ENCODE measurements at regions not wholly inside any gene's neighbourhood (a gene's known extent, or its start where the extent isn't known, plus 50 kb on each side); places are given as distances from the start of the nearest gene placed in this dataset.

GRCh38 chr4:61027939-61028338, 172.2 kb upstream of the ADGRL3 start:
- TF ChIP-seq POLR2A (IDR thresholded peaks at IDR 0.05): no peak
- TF ChIP-seq, protein P1, sequence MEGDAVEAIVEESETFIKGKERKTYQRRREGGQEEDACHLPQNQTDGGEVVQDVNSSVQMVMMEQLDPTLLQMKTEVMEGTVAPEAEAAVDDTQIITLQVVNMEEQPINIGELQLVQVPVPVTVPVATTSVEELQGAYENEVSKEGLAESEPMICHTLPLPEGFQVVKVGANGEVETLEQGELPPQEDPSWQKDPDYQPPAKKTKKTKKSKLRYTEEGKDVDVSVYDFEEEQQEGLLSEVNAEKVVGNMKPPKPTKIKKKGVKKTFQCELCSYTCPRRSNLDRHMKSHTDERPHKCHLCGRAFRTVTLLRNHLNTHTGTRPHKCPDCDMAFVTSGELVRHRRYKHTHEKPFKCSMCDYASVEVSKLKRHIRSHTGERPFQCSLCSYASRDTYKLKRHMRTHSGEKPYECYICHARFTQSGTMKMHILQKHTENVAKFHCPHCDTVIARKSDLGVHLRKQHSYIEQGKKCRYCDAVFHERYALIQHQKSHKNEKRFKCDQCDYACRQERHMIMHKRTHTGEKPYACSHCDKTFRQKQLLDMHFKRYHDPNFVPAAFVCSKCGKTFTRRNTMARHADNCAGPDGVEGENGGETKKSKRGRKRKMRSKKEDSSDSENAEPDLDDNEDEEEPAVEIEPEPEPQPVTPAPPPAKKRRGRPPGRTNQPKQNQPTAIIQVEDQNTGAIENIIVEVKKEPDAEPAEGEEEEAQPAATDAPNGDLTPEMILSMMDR (IDR thresholded peaks at IDR 0.05): no peak
- Histone ChIP-seq H3K27me3 (no peaks in the 10 kb centered on the region), H3K9me3 (peaks cover 0 to 5% (median 0%) of the 10 kb centered on the region in 12 donors), H3K4me3 (no peak overlapping the region), H3K36me3 (no peaks in the 10 kb centered on the region), H3K27ac (no peak overlapping the region), H3K4me1 (no peaks in the 10 kb centered on the region)
- ATAC-seq (no peak), DNase-seq (no peak)
- intact Hi-C loops (cut with DNase I): no loop called here

- WGBS, 4 donors: 83 to 89% (median 85%) methylated on average over 4 of the region's 4 CpGs
- DNase-seq (no peak), ATAC-seq (no peak)
- Histone ChIP-seq H3K4me3 (no peak overlapping the region), H3K9me3 (no peaks in the 10 kb centered on the region), H3K27me3 (no peaks in the 10 kb centered on the region), H3K4me1 (no peaks in the 10 kb centered on the region), H3K36me3 (no peaks in the 10 kb centered on the region), H3K27ac (no peak overlapping the region)
- TF ChIP-seq, protein P1 (IDR thresholded peaks at IDR 0.05): no peak
- no peak for TF ChIP-seq POLR2A (IDR thresholded peaks at IDR 0.05)
- intact Hi-C loops (cut with DNase I): no loop called here
These were observed 163.9 kb upstream of the ADGRL3 start for GRCh38 chr4:61036071-61036684.

DNA sequence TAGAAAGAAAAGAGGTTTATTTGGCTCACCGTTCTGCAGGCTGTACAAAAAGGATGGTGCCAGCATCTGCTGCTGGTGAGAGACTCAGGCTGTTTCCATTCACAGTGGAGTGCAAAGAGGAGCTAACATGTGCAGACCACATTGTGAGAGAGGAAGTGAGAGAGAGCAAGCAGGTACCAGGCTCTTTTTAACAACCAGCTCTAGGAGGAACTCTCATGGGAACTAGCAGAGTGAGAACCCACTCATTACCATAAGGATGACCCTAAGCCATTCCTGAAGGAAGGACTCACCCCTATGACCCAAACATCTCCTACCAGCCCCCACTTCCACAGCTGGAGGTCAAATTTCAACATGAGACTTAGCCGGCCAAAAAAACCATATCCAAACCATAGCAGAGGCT, 158.6 kb upstream of the ADGRL3 start:
- no peak overlapping the region for H3K4me3 ChIP-seq
- no peaks in the 10 kb centered on the region for H3K9me3 ChIP-seq
- TF ChIP-seq, protein P1 (IDR thresholded peaks at IDR 0.05): no peak
- TF ChIP-seq POLR2A (IDR thresholded peaks at IDR 0.05): no peak
- H3K4me1 ChIP-seq: no peaks in the 10 kb centered on the region
- DNase-seq: no peak
- ATAC-seq: no peak
- WGBS, 4 donors: 69 to 83% (median 76%) methylated on average over 2 of the region's 2 CpGs
- intact Hi-C loops (cut with DNase I): no loop called here
- no peaks in the 10 kb centered on the region for H3K36me3 ChIP-seq
- H3K27ac ChIP-seq: no peak overlapping the region
- no peaks in the 10 kb centered on the region for H3K27me3 ChIP-seq

DNA sequence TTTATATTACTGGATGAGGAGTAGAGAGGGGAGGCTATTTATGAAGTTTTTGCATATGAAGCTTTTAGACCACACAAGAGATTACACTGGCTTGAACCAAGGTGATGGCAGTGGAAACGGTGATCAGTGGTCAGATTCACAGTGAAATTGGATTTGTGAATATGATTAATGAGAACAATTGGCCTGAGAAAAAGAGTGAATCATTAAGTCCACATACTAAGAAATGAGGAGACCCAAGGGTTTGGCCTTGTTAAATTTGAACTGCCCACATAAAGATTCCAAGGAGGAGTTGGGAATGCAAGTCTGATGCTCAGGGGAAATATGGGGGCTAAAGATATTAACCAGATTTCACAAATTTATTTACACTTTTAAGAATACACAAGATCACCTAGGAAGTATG, 155.3 kb upstream of the ADGRL3 start:
- H3K27me3 ChIP-seq: no peaks in the 10 kb centered on the region
- no peak for ATAC-seq
- DNase-seq: no peak
- H3K4me1 ChIP-seq: no peaks in the 10 kb centered on the region
- H3K27ac ChIP-seq: no peak overlapping the region
- no peaks in the 10 kb centered on the region for H3K9me3 ChIP-seq
- TF ChIP-seq POLR2A (IDR thresholded peaks at IDR 0.05): no peak
- TF ChIP-seq, protein P1 (IDR thresholded peaks at IDR 0.05): no peak
- no peaks in the 10 kb centered on the region for H3K36me3 ChIP-seq
- intact Hi-C loops (cut with DNase I): no loop called here
- no peak overlapping the region for H3K4me3 ChIP-seq
- 79 to 89% (median 86%) methylated on average over 1 of the region's 1 CpG for WGBS, 4 donors

All from heart left ventricle (tissue), 16 donors.